GM12878 (cell line): ENCODE measurements at regions not wholly inside any gene's neighbourhood (a gene's known extent, or its start where the extent isn't known, plus 50 kb on each side); places are given as distances from the start of the nearest gene placed in this dataset.
"Not testable (repeated sequence)": the region's sequence is repeated elsewhere in the genome, so short reads cannot be mapped to it uniquely, and the experiment has no call there.

Experiments
- ATAC-seq: fragments of 200-7000 bp; cut with Tn5 transposase; 3 replicates; pipeline ENCODE4 v1.9.1; 2020; ENCODE audit warnings: mild to moderate bottlenecking, moderate library complexity
- BruUV-seq: library from RNA; stranded (reverse); fragments of 400-500 nt; replicated peaks from 2 replicates; lab custom pipeline; 2021; lab: Mats Ljungman, UMichigan
- CTCF ChIA-PET: fragments of 300-600 bp; sonication (Branson Sonifier 250); formaldehyde crosslinking; extraction: SDS; loops from one replicate; lab custom pipeline; 2021; ENCODE audit warnings: inconsistent platforms; lab: Yijun Ruan, JAX
- POLR2A ChIA-PET: fragments of 350-600 bp; formaldehyde crosslinking; extraction: SDS; loops from one replicate; lab custom pipeline; 2021; ENCODE audit warnings: inconsistent platforms; lab: Charles Lee
- RAD21 ChIA-PET: fragments of 300-600 bp; sonication (Branson Sonifier 250); formaldehyde crosslinking; loops from one replicate; lab custom pipeline; 2023; ENCODE audit warnings: antibody characterized with exemption; ENCODE audit not compliant: unreplicated experiment; lab: Charles Lee
- SMC1A ChIA-PET: fragments of 300-600 bp; sonication (Branson Sonifier 250); formaldehyde crosslinking; loops from one replicate; lab custom pipeline; 2023; ENCODE audit not compliant: unreplicated experiment, uncharacterized antibody; lab: Charles Lee
- DNase-seq: peaks from one replicate; pipeline ENCODE4 v3.0.0-alpha.2; 2011; ENCODE audit warnings: low read depth, low spot score
- FAIRE-seq: peaks from 3 replicates; lab custom pipeline; 2011; peaks lifted over from hg19 to GRCh38; lab: Jason Lieb, UNC
- H2AFZ ChIP-seq: 2 replicates; pipeline ENCODE4 v1.6.0; 2011; ENCODE audit warnings: low read depth, low read length, control low read depth; ENCODE audit not compliant: control insufficient read depth
- H3K27ac ChIP-seq: 2 replicates; pipeline ENCODE4 v1.5.1; 2011; ENCODE audit warnings: control low read depth; ENCODE audit not compliant: control insufficient read depth, insufficient read depth
- H3K27me3 ChIP-seq, 2 experiments: replicated peaks in 1 of 2; 2 replicates each; pipeline versions ENCODE4 v1.6.0 to v1.6.1; 2011; ENCODE audit warnings: low read length in 1 of 2; ENCODE audit not compliant: control insufficient read depth in 2 of 2, insufficient read depth in 2 of 2
- H3K36me3 ChIP-seq, 2 experiments: 2 replicates each; pipeline ENCODE4 v1.5.1; 2011; ENCODE audit warnings: low read length in 1 of 2; ENCODE audit not compliant: control insufficient read depth in 2 of 2, insufficient read depth in 2 of 2
- H3K4me1 ChIP-seq: 2 replicates; pipeline ENCODE4 v1.6.1; 2011; ENCODE audit warnings: mild to moderate bottlenecking, low read length, moderate library complexity, mixed read lengths; ENCODE audit not compliant: control insufficient read depth, insufficient read depth
- H3K4me2 ChIP-seq: 2 replicates; pipeline ENCODE4 v1.6.0; 2011; ENCODE audit warnings: control low read depth; ENCODE audit not compliant: control insufficient read depth, insufficient read depth
- H3K4me3 ChIP-seq: fragments of 200-600 bp; sonication (generic); 2 replicates; pipeline ENCODE4 v1.5.1; 2016
- H3K79me2 ChIP-seq: 2 replicates; pipeline ENCODE4 v1.6.0; 2011; ENCODE audit warnings: low read length; ENCODE audit not compliant: control insufficient read depth, insufficient read depth
- H3K9ac ChIP-seq: 2 replicates; pipeline ENCODE4 v1.8.0; 2011; ENCODE audit warnings: low read length, control low read depth, mixed read lengths; ENCODE audit not compliant: control insufficient read depth, insufficient read depth
- H3K9me3 ChIP-seq: replicated peaks from 3 replicates; pipeline ENCODE4 v1.5.1; 2011; ENCODE audit warnings: mild to moderate bottlenecking, low read length; ENCODE audit not compliant: control insufficient read depth, insufficient read depth
- H4K20me1 ChIP-seq: 2 replicates; pipeline ENCODE4 v1.6.0; 2011; ENCODE audit not compliant: control insufficient read depth, insufficient read depth
- BCL11A ChIP-seq: IDR thresholded peaks from 2 replicates; pipeline ENCODE4 v1.6.1; 2011; ENCODE audit warnings: low read depth, low read length
- HDGF ChIP-seq: fragments of 450-650 bp; IDR thresholded peaks from 2 replicates; pipeline ENCODE4 v1.6.1; 2016; ENCODE audit warnings: antibody characterized with exemption
- MLLT1 ChIP-seq: fragments of 450-650 bp; IDR thresholded peaks from 2 replicates; pipeline ENCODE4 v1.6.1; 2016; ENCODE audit warnings: mild to moderate bottlenecking
- SMARCA5 ChIP-seq: fragments of 450-650 bp; IDR thresholded peaks from 2 replicates; pipeline ENCODE4 v1.6.1; 2017; ENCODE audit warnings: mild to moderate bottlenecking
- WGBS: methylation state at CpG from one replicate; pipeline ENCODE4 v1.1.6; 2016; ENCODE audit warnings: low lambda C conversion rate; ENCODE audit not compliant: insufficient replicate concordance, insufficient coverage; ENCODE audit errors: missing lambda C conversion rate; 5-methylcytosine and 5-hydroxymethylcytosine counted together
- in situ Hi-C: fragments of 300-500 bp; cut with MboI; formaldehyde crosslinking; loops from 9 replicates; pipeline ENCODE4 v1.14.3; 2018; ENCODE audit warnings: mixed read lengths
- intact Hi-C: fragments of 100-400 bp; cut with micrococcal nuclease; formaldehyde crosslinking; loops from one replicate; pipeline ENCODE4 v1.14.2; 2022; ENCODE audit not compliant: unreplicated experiment
- TF ChIP-seq, protein P1 (sequence below): fragments of 450-650 bp; IDR thresholded peaks from 2 replicates; pipeline ENCODE4 v1.6.1; 2017; ENCODE audit warnings: mild to moderate bottlenecking, low read depth, inconsistent platforms; ENCODE audit not compliant: poor library complexity, severe bottlenecking

DNA sequence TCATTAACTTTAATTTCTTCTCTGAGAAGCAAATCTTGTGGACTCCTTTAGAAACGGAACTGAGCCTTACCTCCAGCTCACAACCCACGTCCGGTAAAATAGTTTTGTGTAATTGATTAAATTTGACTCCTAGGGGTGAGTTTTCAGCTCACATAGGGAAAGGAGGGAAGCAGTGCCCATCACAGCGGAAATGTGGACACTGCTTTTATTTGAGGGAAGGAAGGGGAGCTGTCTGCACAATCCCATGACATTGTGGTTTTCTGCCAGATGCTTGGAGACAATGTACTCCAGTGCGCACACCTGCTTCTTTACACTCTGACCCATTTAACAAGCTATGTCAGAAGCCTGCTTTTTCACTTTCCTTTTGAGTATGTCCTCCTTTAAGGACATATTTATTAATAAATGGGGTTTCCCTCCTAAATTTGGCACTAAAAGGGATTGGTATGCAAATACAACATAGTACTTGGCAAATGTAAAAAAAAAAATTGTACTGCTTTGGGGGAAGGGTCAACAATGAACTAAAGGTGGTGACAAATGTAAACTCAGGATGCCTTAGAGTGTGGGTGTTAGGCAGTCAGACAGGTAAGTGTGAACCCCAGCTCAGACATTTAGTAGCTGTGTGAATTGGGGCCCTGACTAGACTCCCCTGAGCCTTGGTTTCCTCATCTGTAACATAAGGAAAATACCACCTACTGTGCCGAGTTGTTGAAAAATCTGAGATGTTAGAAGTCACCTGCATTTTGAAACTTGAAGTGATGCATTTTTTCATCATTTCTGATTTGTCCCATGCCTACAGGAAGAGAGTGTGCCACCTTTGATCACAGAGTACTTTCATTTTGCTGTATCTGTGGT is 90.2 kb upstream of the KLF6 start (continued):
- TF ChIP-seq, protein P1, sequence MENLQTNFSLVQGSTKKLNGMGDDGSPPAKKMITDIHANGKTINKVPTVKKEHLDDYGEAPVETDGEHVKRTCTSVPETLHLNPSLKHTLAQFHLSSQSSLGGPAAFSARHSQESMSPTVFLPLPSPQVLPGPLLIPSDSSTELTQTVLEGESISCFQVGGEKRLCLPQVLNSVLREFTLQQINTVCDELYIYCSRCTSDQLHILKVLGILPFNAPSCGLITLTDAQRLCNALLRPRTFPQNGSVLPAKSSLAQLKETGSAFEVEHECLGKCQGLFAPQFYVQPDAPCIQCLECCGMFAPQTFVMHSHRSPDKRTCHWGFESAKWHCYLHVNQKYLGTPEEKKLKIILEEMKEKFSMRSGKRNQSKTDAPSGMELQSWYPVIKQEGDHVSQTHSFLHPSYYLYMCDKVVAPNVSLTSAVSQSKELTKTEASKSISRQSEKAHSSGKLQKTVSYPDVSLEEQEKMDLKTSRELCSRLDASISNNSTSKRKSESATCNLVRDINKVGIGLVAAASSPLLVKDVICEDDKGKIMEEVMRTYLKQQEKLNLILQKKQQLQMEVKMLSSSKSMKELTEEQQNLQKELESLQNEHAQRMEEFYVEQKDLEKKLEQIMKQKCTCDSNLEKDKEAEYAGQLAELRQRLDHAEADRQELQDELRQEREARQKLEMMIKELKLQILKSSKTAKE, result peak; percentile 98
- TF ChIP-seq, all 136 proteins: peak for 66

- 0 out of 2 replicates have a peak, but pooled peaks have one; percentile 27 for TF ChIP-seq SMARCA5
- peak; percentile 23; the same call in 1 of the 2 replicates for TF ChIP-seq MLLT1
- 0 out of 2 replicates have a peak, but pooled peaks have one; percentile 45 for TF ChIP-seq HDGF
- 0 out of 2 replicates have a peak, but pooled peaks have one; percentile 3 for TF ChIP-seq BCL11A
- TF ChIP-seq, all 136 proteins: peak for 4; not testable (repeated sequence) for 132
- CTCF ChIA-PET, result interaction anchor here (0.6 to 3.0 kb wide), 12 partner anchors 9 to 97 kb away, joined by 3 to 12 read pairs (median 4); partner anchors contain the start of gene KLF6
- intact Hi-C loops, result loop anchor here (2.0 kb wide), 1 partner anchor 60 kb away; no protein-coding TSS in a partner anchor
- Histone ChIP-seq H3K4me2 (peak overlapping the region; percentile 88), H3K4me3 (peak overlapping the region; percentile 11; the same call in 1 of the 2 replicates), H3K4me1 (peaks cover 45% of the 10 kb centered on the region), H3K27ac (peak overlapping the region; percentile 90), H3K9ac (peak overlapping the region; percentile 43; the same call in 1 of the 2 replicates)
- H3K79me2 ChIP-seq, H2AFZ ChIP-seq, H3K36me3 ChIP-seq, in situ Hi-C loops, H3K27me3 ChIP-seq, H4K20me1 ChIP-seq, FAIRE-seq, DNase-seq, H3K9me3 ChIP-seq: not testable (repeated sequence)
- peak; percentile 31 for ATAC-seq
- 2% methylated on average over 4 of the region's 4 CpGs for WGBS
- POLR2A ChIA-PET, result interaction anchor here (0.6 to 5.4 kb wide), 16 partner anchors 9 to 139 kb away, joined by 3 to 51 read pairs (median 8); partner anchors contain the start of gene KLF6
- TSS peak; percentile 94 for BruUV-seq
- SMC1A ChIA-PET, result interaction anchor here (0.6 to 13.6 kb wide), 25 partner anchors 9 to 677 kb away, joined by 3 to 295 read pairs (median 6); partner anchors contain the start of gene KLF6
- RAD21 ChIA-PET, result interaction anchor here (0.7 to 5.0 kb wide), 20 partner anchors 9 to 171 kb away, joined by 3 to 100 read pairs (median 14); partner anchors contain the start of gene KLF6
Measured at GRCh38 chr10:3874610-3874989, 89.6 kb upstream of the KLF6 start.
